Chondrocyte (in vitro differentiated cells): ENCODE measurements at regions not wholly inside any gene's neighbourhood (a gene's known extent, or its start where the extent isn't known, plus 50 kb on each side); places are given as distances from the start of the nearest gene placed in this dataset.

Experiments used
- DNase-seq: peaks from one replicate; pipeline ENCODE4 v3.0.0; 2021; ENCODE audit warnings: mixed read lengths, low spot score
- H3K27ac Mint-ChIP-seq: one replicate; pipeline ENCODE4 v1.8.0; 2021; ENCODE audit warnings: mild to moderate bottlenecking, moderate library complexity, mixed read lengths; ENCODE audit not compliant: unreplicated experiment
- H3K27me3 Mint-ChIP-seq: 2 replicates; pipeline ENCODE4 v1.8.0; 2021; ENCODE audit warnings: low read depth, mixed read lengths
- H3K36me3 Mint-ChIP-seq: 2 replicates; pipeline ENCODE4 v1.8.0; 2021; ENCODE audit warnings: low read depth, mixed read lengths
- H3K4me1 Mint-ChIP-seq: 2 replicates; pipeline ENCODE4 v1.8.0; 2021; ENCODE audit warnings: low read depth, mild to moderate bottlenecking, mixed read lengths
- H3K4me3 Mint-ChIP-seq: one replicate; pipeline ENCODE4 v1.8.0; 2021; ENCODE audit warnings: mild to moderate bottlenecking, moderate library complexity, mixed read lengths; ENCODE audit not compliant: unreplicated experiment
- H3K9me3 Mint-ChIP-seq: 2 replicates; pipeline ENCODE4 v1.8.0; 2021; ENCODE audit warnings: low read depth, mixed read lengths
- CTCF ChIP-seq: fragments of 200-600 bp; sonication (generic); IDR thresholded peaks from 2 replicates; pipeline ENCODE4 v1.5.0; 2021; ENCODE audit warnings: antibody characterized with exemption, mild to moderate bottlenecking, moderate library complexity

DNA sequence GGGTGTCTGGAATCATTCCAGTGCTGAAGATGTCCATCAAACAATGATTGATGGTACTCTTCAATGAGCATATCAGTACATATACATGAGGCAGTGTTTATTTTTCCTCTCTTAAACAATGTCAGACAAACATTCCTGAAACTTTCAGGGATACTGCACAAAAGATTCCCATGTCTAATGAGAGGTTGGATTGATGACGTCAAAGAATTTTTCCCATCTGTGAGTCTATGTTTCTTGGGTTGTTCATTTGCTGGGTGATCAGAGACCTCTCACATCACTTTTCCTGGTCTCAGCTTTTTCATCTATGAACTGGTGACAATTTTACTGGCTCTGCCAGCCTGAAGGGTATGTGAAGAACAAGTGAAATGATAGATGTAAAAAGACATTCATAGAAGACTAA, 325.5 kb downstream of the EN1 start:
- no peak for DNase-seq
- no peak overlapping the region for H3K4me3 Mint-ChIP-seq
- no peaks in the 10 kb centered on the region for H3K36me3 Mint-ChIP-seq
- peaks cover 34% of the 10 kb centered on the region for H3K9me3 Mint-ChIP-seq
- no peak for TF ChIP-seq CTCF
- no peak overlapping the region for H3K27ac Mint-ChIP-seq
- H3K27me3 Mint-ChIP-seq: no peaks in the 10 kb centered on the region
- H3K4me1 Mint-ChIP-seq: no peaks in the 10 kb centered on the region

- TF ChIP-seq CTCF: no peak
- Mint-ChIP-seq H3K9me3 (peaks cover 34% of the 10 kb centered on the region), H3K27me3 (no peaks in the 10 kb centered on the region), H3K4me1 (no peaks in the 10 kb centered on the region), H3K36me3 (no peaks in the 10 kb centered on the region), H3K4me3 (no peak overlapping the region), H3K27ac (no peak overlapping the region)
- no peak for DNase-seq
Observed at GRCh38 chr2:118521272-118521671, 326.2 kb downstream of the EN1 start.

DNA sequence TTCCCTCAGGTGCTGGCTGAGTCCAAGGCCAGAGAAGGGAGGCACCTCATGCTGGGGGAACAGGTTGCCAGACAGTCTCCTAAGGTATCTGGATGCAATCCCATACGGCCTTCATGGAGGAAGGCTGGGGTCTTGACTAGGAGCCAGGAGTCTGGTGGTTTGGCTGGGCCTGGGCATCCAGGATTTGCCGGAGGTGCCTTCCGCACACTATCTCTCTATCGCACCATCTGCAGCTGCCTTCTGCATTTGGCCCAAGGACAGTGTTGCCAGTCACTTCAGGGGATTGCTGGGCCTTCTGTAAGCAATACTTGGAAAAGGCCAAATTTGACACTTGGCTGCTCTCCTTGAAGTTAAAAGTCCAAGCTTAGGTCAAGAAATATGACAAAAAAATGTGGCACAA, 327.2 kb downstream of the EN1 start:
- Mint-ChIP-seq H3K27me3 (no peaks in the 10 kb centered on the region), H3K9me3 (peaks cover 34% of the 10 kb centered on the region), H3K4me1 (no peaks in the 10 kb centered on the region), H3K4me3 (no peak overlapping the region), H3K36me3 (no peaks in the 10 kb centered on the region), H3K27ac (no peak overlapping the region)
- no peak for TF ChIP-seq CTCF
- DNase-seq: no peak

DNA sequence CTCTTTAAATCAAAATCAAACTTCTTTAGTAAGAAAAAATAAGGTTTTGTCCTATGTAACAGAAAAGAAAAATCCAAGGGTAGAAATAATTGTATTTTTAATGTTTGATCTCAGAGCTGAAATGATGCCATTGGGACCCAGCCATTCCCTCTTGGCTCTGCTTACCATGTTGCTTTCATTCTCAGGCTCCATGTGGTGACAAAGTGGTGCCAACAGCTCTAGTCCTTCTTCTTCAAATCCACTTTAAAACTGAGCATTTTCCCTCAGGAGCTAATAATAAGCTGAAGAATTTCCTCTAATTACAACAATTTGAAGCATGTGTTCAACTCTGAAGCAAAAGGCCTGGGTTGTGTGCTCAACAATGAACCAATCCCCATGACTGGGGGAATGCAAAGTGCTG, 327.9 kb downstream of the EN1 start:
- no peaks in the 10 kb centered on the region for H3K36me3 Mint-ChIP-seq
- no peak for DNase-seq
- no peak for TF ChIP-seq CTCF
- no peaks in the 10 kb centered on the region for H3K4me1 Mint-ChIP-seq
- no peak overlapping the region for H3K4me3 Mint-ChIP-seq
- H3K9me3 Mint-ChIP-seq: peaks cover 38% of the 10 kb centered on the region
- H3K27ac Mint-ChIP-seq: no peak overlapping the region
- H3K27me3 Mint-ChIP-seq: no peaks in the 10 kb centered on the region

DNA sequence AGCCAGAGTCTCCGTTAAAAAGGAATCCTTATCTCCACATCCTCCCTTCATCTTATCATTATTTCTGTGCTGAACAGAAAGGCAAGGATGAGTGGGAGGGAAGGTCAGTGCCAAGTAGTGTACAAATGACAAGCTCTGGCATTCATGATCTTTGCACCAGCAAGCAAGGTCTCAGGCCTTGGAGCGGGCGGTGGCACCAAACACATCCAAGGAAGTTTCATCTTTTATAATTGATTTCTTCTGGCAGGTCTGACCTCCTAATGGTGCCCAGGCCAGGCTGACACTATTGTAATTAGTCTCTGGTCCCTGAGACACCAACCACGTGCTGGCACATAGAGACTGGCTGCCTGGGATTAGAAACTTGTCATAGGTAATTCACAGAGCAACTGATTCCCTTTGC, 336.6 kb downstream of the EN1 start:
- Mint-ChIP-seq H3K27me3 (peaks cover 3% of the 10 kb centered on the region), H3K9me3 (peaks cover 11% of the 10 kb centered on the region), H3K36me3 (no peaks in the 10 kb centered on the region), H3K4me3 (no peak overlapping the region), H3K27ac (no peak overlapping the region), H3K4me1 (no peaks in the 10 kb centered on the region)
- no peak for DNase-seq
- no peak for TF ChIP-seq CTCF
